NCI-H1105 (cell line): ENCODE measurements at regions not wholly inside any gene's neighbourhood (a gene's known extent, or its start where the extent isn't known, plus 50 kb on each side); places are given as distances from the start of the nearest gene placed in this dataset.

Source experiments
- DNase-seq: peaks from one replicate; lab custom pipeline; 2025; lab: John Stamatoyannopoulos, UW

- DNase-seq: no peak
These were observed 554.4 kb upstream of the LRRTM1 start for GRCh38 chr2:80858965-80859364.

- DNase-seq: no peak
These were observed 551.7 kb upstream of the LRRTM1 start for GRCh38 chr2:80856227-80856626.

GRCh38 chr2:80854831-80855230 is 550.3 kb upstream of the LRRTM1 start:
- DNase-seq: no peak

GRCh38 chr2:80852808-80853139 is 548.2 kb upstream of the LRRTM1 start:
- no peak for DNase-seq

GRCh38 chr2:80852079-80852807 is 547.7 kb upstream of the LRRTM1 start:
- DNase-seq: no peak

GRCh38 chr2:80830891-80831290 is 526.3 kb upstream of the LRRTM1 start:
- no peak for DNase-seq

GRCh38 chr2:80822999-80823398 is 518.4 kb upstream of the LRRTM1 start:
- DNase-seq: no peak

GRCh38 chr2:80815259-80815658 is 510.7 kb upstream of the LRRTM1 start:
- no peak for DNase-seq

- DNase-seq: no peak
These were observed 482.0 kb upstream of the LRRTM1 start for GRCh38 chr2:80786584-80786983.

GRCh38 chr2:80778704-80779103 is 474.2 kb upstream of the LRRTM1 start:
- DNase-seq: no peak

- no peak for DNase-seq
These were observed 444.0 kb upstream of the LRRTM1 start for GRCh38 chr2:80748592-80748991.

- DNase-seq: no peak
These were observed 432.5 kb upstream of the LRRTM1 start for GRCh38 chr2:80737047-80737446.

GRCh38 chr2:80725001-80725400 is 420.4 kb upstream of the LRRTM1 start:
- DNase-seq: no peak

- no peak for DNase-seq
These were observed 418.3 kb upstream of the LRRTM1 start for GRCh38 chr2:80722803-80723202.

GRCh38 chr2:80719607-80720006 is 415.1 kb upstream of the LRRTM1 start:
- no peak for DNase-seq

- DNase-seq: no peak
These were observed 410.9 kb upstream of the LRRTM1 start for GRCh38 chr2:80715433-80715832.

GRCh38 chr2:80711915-80712314 is 407.4 kb upstream of the LRRTM1 start:
- no peak for DNase-seq

GRCh38 chr2:80706951-80707350 is 402.4 kb upstream of the LRRTM1 start:
- no peak for DNase-seq

GRCh38 chr2:80706541-80706940 is 402.0 kb upstream of the LRRTM1 start:
- DNase-seq: no peak

- DNase-seq: no peak
These were observed 399.0 kb upstream of the LRRTM1 start for GRCh38 chr2:80703532-80703931.

GRCh38 chr2:80700961-80701360 is 396.4 kb upstream of the LRRTM1 start:
- no peak for DNase-seq
